ENCODE measurements at regions not wholly inside any gene's neighbourhood (a gene's known extent, or its start where the extent isn't known, plus 50 kb on each side); places are given as distances from the start of the nearest gene placed in this dataset.
"Not testable (repeated sequence)": the region's sequence is repeated elsewhere in the genome, so short reads cannot be mapped to it uniquely, and the experiment has no call there.

DNA sequence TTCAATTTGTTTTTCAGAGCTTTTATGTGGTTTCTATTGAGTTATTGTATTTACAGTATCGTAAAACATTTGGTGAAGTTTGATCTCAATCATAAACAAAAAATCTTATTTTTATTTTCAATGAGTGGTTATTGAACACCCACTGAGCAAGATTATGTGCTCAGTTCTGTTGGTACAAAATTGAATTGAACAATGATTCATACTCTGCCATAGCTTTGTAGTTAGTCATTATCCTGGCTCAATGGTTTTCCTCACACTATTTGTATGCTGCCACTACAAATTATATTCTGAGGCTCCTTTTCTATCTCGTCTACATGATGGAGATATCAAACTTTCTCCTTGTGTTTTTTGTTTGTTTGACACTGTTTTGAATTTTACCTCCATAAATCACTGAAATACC, 829.5 kb downstream of the NAP1L3 start:
- TF ChIP-seq, protein P1, sequence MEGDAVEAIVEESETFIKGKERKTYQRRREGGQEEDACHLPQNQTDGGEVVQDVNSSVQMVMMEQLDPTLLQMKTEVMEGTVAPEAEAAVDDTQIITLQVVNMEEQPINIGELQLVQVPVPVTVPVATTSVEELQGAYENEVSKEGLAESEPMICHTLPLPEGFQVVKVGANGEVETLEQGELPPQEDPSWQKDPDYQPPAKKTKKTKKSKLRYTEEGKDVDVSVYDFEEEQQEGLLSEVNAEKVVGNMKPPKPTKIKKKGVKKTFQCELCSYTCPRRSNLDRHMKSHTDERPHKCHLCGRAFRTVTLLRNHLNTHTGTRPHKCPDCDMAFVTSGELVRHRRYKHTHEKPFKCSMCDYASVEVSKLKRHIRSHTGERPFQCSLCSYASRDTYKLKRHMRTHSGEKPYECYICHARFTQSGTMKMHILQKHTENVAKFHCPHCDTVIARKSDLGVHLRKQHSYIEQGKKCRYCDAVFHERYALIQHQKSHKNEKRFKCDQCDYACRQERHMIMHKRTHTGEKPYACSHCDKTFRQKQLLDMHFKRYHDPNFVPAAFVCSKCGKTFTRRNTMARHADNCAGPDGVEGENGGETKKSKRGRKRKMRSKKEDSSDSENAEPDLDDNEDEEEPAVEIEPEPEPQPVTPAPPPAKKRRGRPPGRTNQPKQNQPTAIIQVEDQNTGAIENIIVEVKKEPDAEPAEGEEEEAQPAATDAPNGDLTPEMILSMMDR (conservative IDR thresholded peaks at IDR 0.05; ENCODE audit: low read depth, low read length), result not testable (repeated sequence)
- not testable (repeated sequence) for TF ChIP-seq EZH2 (IDR thresholded peaks at IDR 0.05; ENCODE audit: borderline replicate concordance, low read depth, low read length, poor library complexity, severe bottlenecking)
